ENCODE measurements at regions not wholly inside any gene's neighbourhood (a gene's known extent, or its start where the extent isn't known, plus 50 kb on each side); places are given as distances from the start of the nearest gene placed in this dataset.

DNA sequence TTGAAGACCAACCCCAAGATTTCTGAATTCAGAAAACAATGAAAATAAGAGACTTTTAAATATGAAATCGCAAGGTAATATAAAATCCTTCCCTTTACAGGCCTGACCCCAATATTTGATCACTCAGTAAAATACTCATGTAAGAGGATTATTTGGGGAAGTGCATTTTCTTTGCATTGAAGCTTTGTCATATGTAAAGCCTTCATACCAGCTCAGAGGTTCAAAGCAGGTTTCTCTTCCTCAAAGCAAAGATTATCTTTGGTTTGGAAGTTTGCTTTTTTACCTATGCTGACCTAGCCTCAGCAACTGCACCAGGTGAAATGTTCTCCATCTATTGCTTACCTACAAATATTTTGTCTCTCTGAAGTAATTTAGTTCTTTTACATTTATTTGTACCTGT, 106.5 kb upstream of the PARP8 start:
- Histone ChIP-seq H2AK5ac (ENCODE audit: low read depth, low read length) (no peak overlapping the region), H2BK15ac (ENCODE audit: low read length) (no peak overlapping the region), H3K4me2 (ENCODE audit: insufficient read depth in 1 of 2, low read depth in 2 of 2, low read length in 2 of 2) (no peak overlapping the region), H3K23me2 (ENCODE audit: low read depth, low read length) (no peaks in the 10 kb centered on the region), H2AFZ (ENCODE audit: low read length) (no peak overlapping the region), H2BK12ac (ENCODE audit: low read depth, low read length) (no peak overlapping the region), H3K27me3 (replicated peaks in 1 of 4; ENCODE audit: control insufficient read depth in 3 of 4, extremely low read depth in 1 of 4, insufficient read depth in 3 of 4, low read length in 3 of 4) (no peaks in the 10 kb centered on the region), H4K8ac (ENCODE audit: extremely low read depth, insufficient read depth, low read length) (no peak overlapping the region), H2BK120ac (replicated peaks; ENCODE audit: low read depth, low read length) (no peak overlapping the region), H3K18ac (ENCODE audit: extremely low read depth, low read length) (no peak overlapping the region), H3K79me2 (ENCODE audit: control insufficient read depth in 1 of 2, insufficient read depth in 2 of 2, low read length in 2 of 2) (no peaks in the 10 kb centered on the region), H3K56ac (replicated peaks; ENCODE audit: insufficient read length, low read depth, low read length) (no peak overlapping the region), H3K36me3 (ENCODE audit: control insufficient read depth in 2 of 4, insufficient read depth in 4 of 4, low read length in 3 of 4) (no peaks in the 10 kb centered on the region), H3K4me1 (replicated peaks in 1 of 4; ENCODE audit: control insufficient read depth in 3 of 4, insufficient read depth in 4 of 4, low read length in 3 of 4) (no peaks in the 10 kb centered on the region), H3K4me3 (ENCODE audit: extremely low read depth in 1 of 4, insufficient read depth in 2 of 4, low read depth in 3 of 4, low read length in 4 of 4) (no peak overlapping the region), H3K9ac (replicated peaks in 1 of 4; ENCODE audit: extremely low read depth in 1 of 4, low read depth in 3 of 4, low read length in 3 of 4) (no peak overlapping the region), H3K23ac (ENCODE audit: insufficient read length) (no peak overlapping the region), H3K27ac (ENCODE audit: low read depth, low read length) (no peak overlapping the region), H4K20me1 (replicated peaks in 1 of 2; ENCODE audit: control insufficient read depth in 1 of 2, insufficient read depth in 2 of 2, low read length in 2 of 2) (no peaks in the 10 kb centered on the region), H3K14ac (ENCODE audit: insufficient read length) (no peak overlapping the region), H3K9me3 (ENCODE audit: insufficient read depth in 2 of 2, low read depth in 1 of 2, low read length in 1 of 2) (no peaks in the 10 kb centered on the region), H3K4ac (replicated peaks; ENCODE audit: insufficient read length, low read depth, low read length) (no peak overlapping the region), H3K79me1 (ENCODE audit: low read depth, low read length) (no peaks in the 10 kb centered on the region), H2BK20ac (ENCODE audit: low read length) (no peak overlapping the region), H4K5ac (ENCODE audit: insufficient read length, low read depth, low read length) (no peak overlapping the region), H2BK5ac (ENCODE audit: low read depth, low read length) (no peak overlapping the region), H4K91ac (replicated peaks; ENCODE audit: insufficient read length, low read length) (no peak overlapping the region)
- CTCF ChIA-PET (ENCODE audit: partially characterized antibody) = no interaction called here
- POLR2A ChIA-PET (ENCODE audit: partially characterized antibody) = interaction anchor here (0.6 kb wide), 1 partner anchor 90 kb away, joined by 3 read pairs; no protein-coding TSS in a partner anchor
- FAIRE-seq (no peak), DNase-seq (ENCODE audit: low read depth in 1 of 2, low spot score in 2 of 2) (no peak)
- 82% methylated on average over 1 of the region's 1 CpG; no CpG with 5 or more reads in 1 of the 2 experiments for WGBS, 2 experiments (ENCODE audit: extremely low coverage in 1 of 2, insufficient coverage in 1 of 2, insufficient read length in 1 of 2, insufficient replicate concordance in 2 of 2, low coverage in 1 of 2, low lambda C conversion rate in 2 of 2, missing lambda C conversion rate in 1 of 2)
- TF ChIP-seq POLR2AphosphoS5 (IDR thresholded peaks at IDR 0.05; ENCODE audit: low read depth, low read length) (no peak), CTBP2 (IDR thresholded peaks at IDR 0.05; ENCODE audit: borderline replicate concordance, insufficient read depth, insufficient read length, low read length) (no peak), HDAC6 (IDR thresholded peaks at IDR 0.05; ENCODE audit: low read depth, low read length) (no peak), RNF2 (IDR thresholded peaks at IDR 0.05; ENCODE audit: borderline replicate concordance, low read depth, low read length, missing control alignments, poor library complexity, severe bottlenecking) (no peak), JUN (IDR thresholded peaks at IDR 0.05; ENCODE audit: low read depth, low read length) (no peak), KDM4A (IDR thresholded peaks at IDR 0.05; ENCODE audit: low read depth, low read length, severe bottlenecking) (no peak), EZH2 (IDR thresholded peaks at IDR 0.05; ENCODE audit: low read depth, low read length, severe bottlenecking) (no peak), SIN3A (conservative IDR thresholded peaks at IDR 0.05 in 1 of 2, IDR thresholded peaks at IDR 0.05 in 1 of 2; ENCODE audit: low read depth in 1 of 2, low read length in 2 of 2) (no peak), RXRA (IDR thresholded peaks at IDR 0.05; ENCODE audit: insufficient read depth, low read depth, low read length) (no peak), EP300 (IDR thresholded peaks at IDR 0.05; ENCODE audit: borderline replicate concordance in 1 of 2, low read depth in 2 of 2, low read length in 2 of 2) (no peak)
- TF ChIP-seq, protein P1, sequence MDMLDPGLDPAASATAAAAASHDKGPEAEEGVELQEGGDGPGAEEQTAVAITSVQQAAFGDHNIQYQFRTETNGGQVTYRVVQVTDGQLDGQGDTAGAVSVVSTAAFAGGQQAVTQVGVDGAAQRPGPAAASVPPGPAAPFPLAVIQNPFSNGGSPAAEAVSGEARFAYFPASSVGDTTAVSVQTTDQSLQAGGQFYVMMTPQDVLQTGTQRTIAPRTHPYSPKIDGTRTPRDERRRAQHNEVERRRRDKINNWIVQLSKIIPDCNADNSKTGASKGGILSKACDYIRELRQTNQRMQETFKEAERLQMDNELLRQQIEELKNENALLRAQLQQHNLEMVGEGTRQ (IDR thresholded peaks at IDR 0.05; ENCODE audit: low read length) = no peak
- TF ChIP-seq, protein P2, sequence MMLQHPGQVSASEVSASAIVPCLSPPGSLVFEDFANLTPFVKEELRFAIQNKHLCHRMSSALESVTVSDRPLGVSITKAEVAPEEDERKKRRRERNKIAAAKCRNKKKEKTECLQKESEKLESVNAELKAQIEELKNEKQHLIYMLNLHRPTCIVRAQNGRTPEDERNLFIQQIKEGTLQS (IDR thresholded peaks at IDR 0.05; ENCODE audit: insufficient read depth, low read depth, low read length) = no peak
